ENCODE measurements at regions not wholly inside any gene's neighbourhood (a gene's known extent, or its start where the extent isn't known, plus 50 kb on each side); places are given as distances from the start of the nearest gene placed in this dataset.

GRCh38 chr12:31819427-31819826, 90.6 kb upstream of the AMN1 start:
- H4K20me1 ChIP-seq (ENCODE audit: insufficient read depth, low read length), result no peaks in the 10 kb centered on the region
- no peak for TF ChIP-seq EZH2 (optimal IDR thresholded peaks at IDR 0.05; ENCODE audit: low read depth, low read length)
- H3K4me3 ChIP-seq (ENCODE audit: low read length), result no peak overlapping the region
- H3K9me2 ChIP-seq (replicated peaks; ENCODE audit: insufficient read depth, low read length), result no peaks in the 10 kb centered on the region
- H3K79me2 ChIP-seq (ENCODE audit: low read length), result no peaks in the 10 kb centered on the region
- H3K4me1 ChIP-seq (ENCODE audit: low read length), result no peaks in the 10 kb centered on the region
- H3K27ac ChIP-seq (ENCODE audit: low read length), result no peak overlapping the region
- no peak overlapping the region for H2AFZ ChIP-seq (ENCODE audit: low read length)
- no peaks in the 10 kb centered on the region for H3F3A ChIP-seq (ENCODE audit: insufficient read depth, low read length)
- DNase-seq, result no peak
- no peaks in the 10 kb centered on the region for H3K9me3 ChIP-seq (replicated peaks; ENCODE audit: insufficient read depth, low read length)
- no peaks in the 10 kb centered on the region for H3K36me3 ChIP-seq (replicated peaks; ENCODE audit: insufficient read depth, low read length)
- no peak overlapping the region for H3K9ac ChIP-seq (ENCODE audit: low read length)
- H3K4me2 ChIP-seq (ENCODE audit: low read depth, low read length), result no peak overlapping the region
- H3K27me3 ChIP-seq (replicated peaks; ENCODE audit: insufficient read depth, low read length), result no peaks in the 10 kb centered on the region

GRCh38 chr12:31818623-31819268, 89.9 kb upstream of the AMN1 start:
- no peaks in the 10 kb centered on the region for H3K9me2 ChIP-seq (replicated peaks; ENCODE audit: insufficient read depth, low read length)
- H3F3A ChIP-seq (ENCODE audit: insufficient read depth, low read length), result no peaks in the 10 kb centered on the region
- no peaks in the 10 kb centered on the region for H3K9me3 ChIP-seq (replicated peaks; ENCODE audit: insufficient read depth, low read length)
- no peaks in the 10 kb centered on the region for H3K36me3 ChIP-seq (replicated peaks; ENCODE audit: insufficient read depth, low read length)
- TF ChIP-seq EZH2 (optimal IDR thresholded peaks at IDR 0.05; ENCODE audit: low read depth, low read length) (no peak), CTCF (IDR thresholded peaks at IDR 0.05; ENCODE audit: low read length) (no peak), EZH2phosphoT487 (IDR thresholded peaks at IDR 0.05; ENCODE audit: low read length) (no peak)
- H4K20me1 ChIP-seq (ENCODE audit: insufficient read depth, low read length), result no peaks in the 10 kb centered on the region
- H3K9ac ChIP-seq (ENCODE audit: low read length), result no peak overlapping the region
- no peak for DNase-seq
- no peak overlapping the region for H3K4me3 ChIP-seq (ENCODE audit: low read length)
- H3K4me1 ChIP-seq (ENCODE audit: low read length), result no peaks in the 10 kb centered on the region
- H3K4me2 ChIP-seq (ENCODE audit: low read depth, low read length), result no peak overlapping the region
- no peak overlapping the region for H3K27ac ChIP-seq (ENCODE audit: low read length)
- no peak overlapping the region for H2AFZ ChIP-seq (ENCODE audit: low read length)
- H3K79me2 ChIP-seq (ENCODE audit: low read length), result no peaks in the 10 kb centered on the region
- H3K27me3 ChIP-seq (replicated peaks; ENCODE audit: insufficient read depth, low read length), result no peaks in the 10 kb centered on the region

GRCh38 chr12:31817120-31817519, 88.3 kb upstream of the AMN1 start:
- Histone ChIP-seq H3K36me3 (replicated peaks; ENCODE audit: insufficient read depth, low read length) (no peaks in the 10 kb centered on the region), H3K9me2 (replicated peaks; ENCODE audit: insufficient read depth, low read length) (no peaks in the 10 kb centered on the region), H2AFZ (ENCODE audit: low read length) (no peak overlapping the region), H3K27me3 (replicated peaks; ENCODE audit: insufficient read depth, low read length) (no peaks in the 10 kb centered on the region), H3K4me1 (ENCODE audit: low read length) (no peaks in the 10 kb centered on the region), H3F3A (ENCODE audit: insufficient read depth, low read length) (no peaks in the 10 kb centered on the region), H3K4me3 (ENCODE audit: low read length) (no peak overlapping the region), H3K9ac (ENCODE audit: low read length) (no peak overlapping the region), H3K79me2 (ENCODE audit: low read length) (no peaks in the 10 kb centered on the region), H4K20me1 (ENCODE audit: insufficient read depth, low read length) (no peaks in the 10 kb centered on the region), H3K27ac (ENCODE audit: low read length) (no peak overlapping the region), H3K4me2 (ENCODE audit: low read depth, low read length) (no peak overlapping the region), H3K9me3 (replicated peaks; ENCODE audit: insufficient read depth, low read length) (no peaks in the 10 kb centered on the region)
- no peak for TF ChIP-seq CTCF (IDR thresholded peaks at IDR 0.05; ENCODE audit: low read length)
- no peak for TF ChIP-seq EZH2phosphoT487 (IDR thresholded peaks at IDR 0.05; ENCODE audit: low read length)
- DNase-seq, result no peak

GRCh38 chr12:31815096-31815495, 86.3 kb upstream of the AMN1 start:
- H3K4me2 ChIP-seq (ENCODE audit: low read depth, low read length), result no peak overlapping the region
- H3K9me3 ChIP-seq (replicated peaks; ENCODE audit: insufficient read depth, low read length), result no peaks in the 10 kb centered on the region
- H3K79me2 ChIP-seq (ENCODE audit: low read length), result no peaks in the 10 kb centered on the region
- H3K36me3 ChIP-seq (replicated peaks; ENCODE audit: insufficient read depth, low read length), result no peaks in the 10 kb centered on the region
- H3K4me3 ChIP-seq (ENCODE audit: low read length), result no peak overlapping the region
- no peaks in the 10 kb centered on the region for H3F3A ChIP-seq (ENCODE audit: insufficient read depth, low read length)
- H4K20me1 ChIP-seq (ENCODE audit: insufficient read depth, low read length), result no peaks in the 10 kb centered on the region
- DNase-seq, result no peak
- no peaks in the 10 kb centered on the region for H3K27me3 ChIP-seq (replicated peaks; ENCODE audit: insufficient read depth, low read length)
- H2AFZ ChIP-seq (ENCODE audit: low read length), result no peak overlapping the region
- no peaks in the 10 kb centered on the region for H3K9me2 ChIP-seq (replicated peaks; ENCODE audit: insufficient read depth, low read length)
- TF ChIP-seq EZH2phosphoT487 (IDR thresholded peaks at IDR 0.05; ENCODE audit: low read length) (no peak), CTCF (IDR thresholded peaks at IDR 0.05; ENCODE audit: low read length) (no peak), EZH2 (optimal IDR thresholded peaks at IDR 0.05; ENCODE audit: low read depth, low read length) (no peak)
- no peak overlapping the region for H3K27ac ChIP-seq (ENCODE audit: low read length)
- H3K4me1 ChIP-seq (ENCODE audit: low read length), result no peaks in the 10 kb centered on the region
- no peak overlapping the region for H3K9ac ChIP-seq (ENCODE audit: low read length)

All from MM.1S (cell line).